Liver (tissue), 3 donors: ENCODE measurements at regions not wholly inside any gene's neighbourhood (a gene's known extent, or its start where the extent isn't known, plus 50 kb on each side); places are given as distances from the start of the nearest gene placed in this dataset.

ENCODE experiments used
- SP1 ChIP-seq: IDR thresholded peaks from 2 replicates; pipeline ENCODE4 v1.6.1; 2018; ENCODE audit warnings: antibody characterized with exemption, mild to moderate bottlenecking
- TF ChIP-seq, protein P1 (sequence below): fragments of 150-350 bp; IDR thresholded peaks from 2 replicates; pipeline ENCODE4 v1.5.1; 2017; ENCODE audit warnings: improper control_type of control experiment, low read depth, low read length; ENCODE audit not compliant: missing input control
- donor health status: healthy.
- donor health status: healthy.

- no peak for TF ChIP-seq SP1
- TF ChIP-seq, protein P1, sequence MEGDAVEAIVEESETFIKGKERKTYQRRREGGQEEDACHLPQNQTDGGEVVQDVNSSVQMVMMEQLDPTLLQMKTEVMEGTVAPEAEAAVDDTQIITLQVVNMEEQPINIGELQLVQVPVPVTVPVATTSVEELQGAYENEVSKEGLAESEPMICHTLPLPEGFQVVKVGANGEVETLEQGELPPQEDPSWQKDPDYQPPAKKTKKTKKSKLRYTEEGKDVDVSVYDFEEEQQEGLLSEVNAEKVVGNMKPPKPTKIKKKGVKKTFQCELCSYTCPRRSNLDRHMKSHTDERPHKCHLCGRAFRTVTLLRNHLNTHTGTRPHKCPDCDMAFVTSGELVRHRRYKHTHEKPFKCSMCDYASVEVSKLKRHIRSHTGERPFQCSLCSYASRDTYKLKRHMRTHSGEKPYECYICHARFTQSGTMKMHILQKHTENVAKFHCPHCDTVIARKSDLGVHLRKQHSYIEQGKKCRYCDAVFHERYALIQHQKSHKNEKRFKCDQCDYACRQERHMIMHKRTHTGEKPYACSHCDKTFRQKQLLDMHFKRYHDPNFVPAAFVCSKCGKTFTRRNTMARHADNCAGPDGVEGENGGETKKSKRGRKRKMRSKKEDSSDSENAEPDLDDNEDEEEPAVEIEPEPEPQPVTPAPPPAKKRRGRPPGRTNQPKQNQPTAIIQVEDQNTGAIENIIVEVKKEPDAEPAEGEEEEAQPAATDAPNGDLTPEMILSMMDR: no peak
Measured at GRCh38 chr5:158607088-158607487, 492.6 kb downstream of the EBF1 start.
